A673 (cell line): ENCODE measurements at regions not wholly inside any gene's neighbourhood (a gene's known extent, or its start where the extent isn't known, plus 50 kb on each side); places are given as distances from the start of the nearest gene placed in this dataset.

ENCODE experiments used
- BruUV-seq: library from RNA; stranded (reverse); fragments of 400-500 nt; replicated peaks from 2 replicates; lab custom pipeline; 2021; lab: Mats Ljungman, UMichigan
- CTCF ChIA-PET: fragments of 300-600 bp; sonication (Branson Sonifier 250); formaldehyde crosslinking; loops from one replicate; lab custom pipeline; 2022; ENCODE audit warnings: antibody characterized with exemption; lab: Charles Lee
- POLR2A ChIA-PET: fragments of 300-600 bp; sonication (Branson Sonifier 250); formaldehyde crosslinking; loops from one replicate; lab custom pipeline; 2022; ENCODE audit warnings: antibody characterized with exemption; ENCODE audit not compliant: low non-redundant PET; lab: Charles Lee
- DNase-seq: peaks from one replicate; pipeline ENCODE4 v3.0.0-alpha.2; 2015; ENCODE audit warnings: low spot score
- H3K27ac ChIP-seq: fragments of 200-600 bp; sonication (generic); 2 replicates; pipeline ENCODE4 v1.5.1; 2016; ENCODE audit warnings: mixed run types, low read depth, mild to moderate bottlenecking, mixed read lengths, antibody characterized with exemption, low read length; ENCODE audit not compliant: poor library complexity, severe bottlenecking
- H3K27me3 ChIP-seq: fragments of 200-600 bp; sonication (generic); replicated peaks from 2 replicates; pipeline ENCODE4 v1.6.1; 2017; ENCODE audit warnings: mixed run types, low read depth, mild to moderate bottlenecking, mixed read lengths, antibody characterized with exemption, low read length; ENCODE audit not compliant: insufficient read depth, poor library complexity
- H3K36me3 ChIP-seq: fragments of 200-600 bp; sonication (generic); 2 replicates; pipeline ENCODE4 v1.6.1; 2016; ENCODE audit warnings: mixed run types, mild to moderate bottlenecking, mixed read lengths, antibody characterized with exemption, low read length; ENCODE audit not compliant: insufficient read depth, poor library complexity, severe bottlenecking
- H3K4me1 ChIP-seq: fragments of 200-600 bp; sonication (generic); 2 replicates; pipeline ENCODE4 v1.6.1; 2017; ENCODE audit warnings: mixed run types, mild to moderate bottlenecking, mixed read lengths, antibody characterized with exemption, low read length; ENCODE audit not compliant: insufficient read depth, poor library complexity, severe bottlenecking
- H3K4me3 ChIP-seq: fragments of 200-600 bp; sonication (generic); 2 replicates; pipeline ENCODE4 v1.5.1; 2016; ENCODE audit warnings: low read depth, mixed run types, mild to moderate bottlenecking, mixed read lengths, low read length; ENCODE audit not compliant: poor library complexity, severe bottlenecking
- H3K9me3 ChIP-seq: fragments of 200-600 bp; sonication (generic); 2 replicates; pipeline ENCODE4 v1.6.1; 2016; ENCODE audit warnings: mixed run types, low read depth, mild to moderate bottlenecking, mixed read lengths, antibody characterized with exemption, low read length; ENCODE audit not compliant: poor library complexity, severe bottlenecking
- EZH2 ChIP-seq: fragments of 200-600 bp; sonication (generic); IDR thresholded peaks from 2 replicates; pipeline ENCODE4 v1.6.1; 2017; ENCODE audit warnings: borderline replicate concordance, low read depth, mild to moderate bottlenecking, mixed read lengths, antibody characterized with exemption, low read length; ENCODE audit not compliant: poor library complexity, severe bottlenecking
- intact Hi-C: fragments of 100-400 bp; cut with micrococcal nuclease; formaldehyde crosslinking; loops from one replicate; pipeline ENCODE4 v1.10.0; 2022; ENCODE audit not compliant: unreplicated experiment
- TF ChIP-seq, protein P1 (sequence below): fragments of 300-800, 200-600 bp; sonication (generic); conservative IDR thresholded peaks from 2 replicates; pipeline ENCODE4 v1.5.1; 2017; ENCODE audit warnings: low read depth, mild to moderate bottlenecking, antibody characterized with exemption, low read length, moderate library complexity, mixed read lengths

- peaks cover 20% of the 10 kb centered on the region for H3K4me1 ChIP-seq
- DNase-seq = no peak
- no peaks in the 10 kb centered on the region for H3K27me3 ChIP-seq
- no peak for TF ChIP-seq EZH2
- H3K4me3 ChIP-seq = no peak overlapping the region
- no peaks in the 10 kb centered on the region for H3K9me3 ChIP-seq
- H3K27ac ChIP-seq = no peak overlapping the region
- BruUV-seq = no TSS peak
- no peaks in the 10 kb centered on the region for H3K36me3 ChIP-seq
- ChIA-PET POLR2A (no interaction called here), CTCF (no interaction called here)
- intact Hi-C loops = no loop called here
These were observed 162.3 kb downstream of the SPRY1 start for GRCh38 chr4:123558865-123559264.

- no peak for DNase-seq
- Histone ChIP-seq H3K36me3 (no peaks in the 10 kb centered on the region), H3K27me3 (no peaks in the 10 kb centered on the region), H3K9me3 (no peaks in the 10 kb centered on the region), H3K4me3 (no peak overlapping the region), H3K4me1 (peaks cover 12% of the 10 kb centered on the region), H3K27ac (no peak overlapping the region)
- TF ChIP-seq, protein P1, sequence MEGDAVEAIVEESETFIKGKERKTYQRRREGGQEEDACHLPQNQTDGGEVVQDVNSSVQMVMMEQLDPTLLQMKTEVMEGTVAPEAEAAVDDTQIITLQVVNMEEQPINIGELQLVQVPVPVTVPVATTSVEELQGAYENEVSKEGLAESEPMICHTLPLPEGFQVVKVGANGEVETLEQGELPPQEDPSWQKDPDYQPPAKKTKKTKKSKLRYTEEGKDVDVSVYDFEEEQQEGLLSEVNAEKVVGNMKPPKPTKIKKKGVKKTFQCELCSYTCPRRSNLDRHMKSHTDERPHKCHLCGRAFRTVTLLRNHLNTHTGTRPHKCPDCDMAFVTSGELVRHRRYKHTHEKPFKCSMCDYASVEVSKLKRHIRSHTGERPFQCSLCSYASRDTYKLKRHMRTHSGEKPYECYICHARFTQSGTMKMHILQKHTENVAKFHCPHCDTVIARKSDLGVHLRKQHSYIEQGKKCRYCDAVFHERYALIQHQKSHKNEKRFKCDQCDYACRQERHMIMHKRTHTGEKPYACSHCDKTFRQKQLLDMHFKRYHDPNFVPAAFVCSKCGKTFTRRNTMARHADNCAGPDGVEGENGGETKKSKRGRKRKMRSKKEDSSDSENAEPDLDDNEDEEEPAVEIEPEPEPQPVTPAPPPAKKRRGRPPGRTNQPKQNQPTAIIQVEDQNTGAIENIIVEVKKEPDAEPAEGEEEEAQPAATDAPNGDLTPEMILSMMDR = no peak
- TF ChIP-seq EZH2 = no peak
- intact Hi-C loops = loop anchor here (5.0 to 10.0 kb wide), 3 partner anchors 95 to 552 kb away; no protein-coding TSS in a partner anchor
- no TSS peak for BruUV-seq
- CTCF ChIA-PET = no interaction called here
- POLR2A ChIA-PET = no interaction called here
These were observed 163.6 kb downstream of the SPRY1 start for GRCh38 chr4:123559955-123560871.

GRCh38 chr4:123561525-123561924, 164.9 kb downstream of the SPRY1 start:
- Histone ChIP-seq H3K9me3 (no peaks in the 10 kb centered on the region), H3K27me3 (no peaks in the 10 kb centered on the region), H3K36me3 (no peaks in the 10 kb centered on the region), H3K4me3 (no peak overlapping the region), H3K27ac (no peak overlapping the region), H3K4me1 (no peaks in the 10 kb centered on the region)
- no peak for DNase-seq
- TF ChIP-seq EZH2 = no peak
- TF ChIP-seq, protein P1 = no peak
- BruUV-seq = no TSS peak
- ChIA-PET POLR2A (no interaction called here), CTCF (no interaction called here)
- intact Hi-C loops = loop anchor here (5.0 to 10.0 kb wide), 3 partner anchors 93 to 551 kb away; no protein-coding TSS in a partner anchor
